ENCODE measurements at regions not wholly inside any gene's neighbourhood (a gene's known extent, or its start where the extent isn't known, plus 50 kb on each side); places are given as distances from the start of the nearest gene placed in this dataset.
"Not testable (repeated sequence)": the region's sequence is repeated elsewhere in the genome, so short reads cannot be mapped to it uniquely, and the experiment has no call there.

- Mint-ChIP-seq H3K4me3 (ENCODE audit: unreplicated experiment) (no peak overlapping the region), H3K36me3 (ENCODE audit: low read depth, unreplicated experiment) (no peaks in the 10 kb centered on the region), H3K4me1 (ENCODE audit: unreplicated experiment) (no peaks in the 10 kb centered on the region), H3K9me3 (ENCODE audit: unreplicated experiment) (no peaks in the 10 kb centered on the region), H3K27ac (ENCODE audit: unreplicated experiment) (no peak overlapping the region), H3K27me3 (ENCODE audit: unreplicated experiment) (no peaks in the 10 kb centered on the region)
- TF ChIP-seq CTCF (IDR thresholded peaks at IDR 0.05; ENCODE audit: unreplicated experiment): no peak
- DNase-seq (ENCODE audit: low spot score): no peak
These were observed 300.7 kb downstream of the SEC16B start for GRCh38 chr1:177669161-177669560.

- TF ChIP-seq CTCF (IDR thresholded peaks at IDR 0.05; ENCODE audit: unreplicated experiment): no peak
- DNase-seq (ENCODE audit: low spot score): no peak
- no peak overlapping the region for H3K27ac Mint-ChIP-seq (ENCODE audit: unreplicated experiment)
- H3K27me3 Mint-ChIP-seq (ENCODE audit: unreplicated experiment): no peaks in the 10 kb centered on the region
- no peak overlapping the region for H3K4me3 Mint-ChIP-seq (ENCODE audit: unreplicated experiment)
- no peaks in the 10 kb centered on the region for H3K36me3 Mint-ChIP-seq (ENCODE audit: low read depth, unreplicated experiment)
- no peaks in the 10 kb centered on the region for H3K4me1 Mint-ChIP-seq (ENCODE audit: unreplicated experiment)
- no peaks in the 10 kb centered on the region for H3K9me3 Mint-ChIP-seq (ENCODE audit: unreplicated experiment)
These were observed 303.9 kb downstream of the SEC16B start for GRCh38 chr1:177665935-177666334.

GRCh38 chr1:177664742-177665141 is 305.1 kb downstream of the SEC16B start:
- H3K4me3 Mint-ChIP-seq (ENCODE audit: unreplicated experiment); DNase-seq (ENCODE audit: low spot score); H3K27me3 Mint-ChIP-seq (ENCODE audit: unreplicated experiment); H3K36me3 Mint-ChIP-seq (ENCODE audit: low read depth, unreplicated experiment); H3K27ac Mint-ChIP-seq (ENCODE audit: unreplicated experiment); H3K9me3 Mint-ChIP-seq (ENCODE audit: unreplicated experiment); H3K4me1 Mint-ChIP-seq (ENCODE audit: unreplicated experiment): not testable (repeated sequence)

- no peak overlapping the region for H3K4me3 Mint-ChIP-seq (ENCODE audit: unreplicated experiment)
- H3K36me3 Mint-ChIP-seq (ENCODE audit: low read depth, unreplicated experiment): no peaks in the 10 kb centered on the region
- peaks cover 4% of the 10 kb centered on the region for H3K4me1 Mint-ChIP-seq (ENCODE audit: unreplicated experiment)
- no peak for DNase-seq (ENCODE audit: low spot score)
- H3K27me3 Mint-ChIP-seq (ENCODE audit: unreplicated experiment): no peaks in the 10 kb centered on the region
- no peaks in the 10 kb centered on the region for H3K9me3 Mint-ChIP-seq (ENCODE audit: unreplicated experiment)
- no peak for TF ChIP-seq CTCF (IDR thresholded peaks at IDR 0.05; ENCODE audit: unreplicated experiment)
- no peak overlapping the region for H3K27ac Mint-ChIP-seq (ENCODE audit: unreplicated experiment)
These were observed 309.7 kb downstream of the SEC16B start for GRCh38 chr1:177660188-177660587.

- DNase-seq (ENCODE audit: low spot score): no peak
- Mint-ChIP-seq H3K4me1 (ENCODE audit: unreplicated experiment) (peaks cover 4% of the 10 kb centered on the region), H3K36me3 (ENCODE audit: low read depth, unreplicated experiment) (no peaks in the 10 kb centered on the region), H3K4me3 (ENCODE audit: unreplicated experiment) (no peak overlapping the region), H3K27ac (ENCODE audit: unreplicated experiment) (no peak overlapping the region), H3K9me3 (ENCODE audit: unreplicated experiment) (no peaks in the 10 kb centered on the region), H3K27me3 (ENCODE audit: unreplicated experiment) (no peaks in the 10 kb centered on the region)
- no peak for TF ChIP-seq CTCF (IDR thresholded peaks at IDR 0.05; ENCODE audit: unreplicated experiment)
These were observed 310.6 kb downstream of the SEC16B start for GRCh38 chr1:177659281-177659680.

- Mint-ChIP-seq H3K9me3 (ENCODE audit: unreplicated experiment) (no peaks in the 10 kb centered on the region), H3K4me1 (ENCODE audit: unreplicated experiment) (peaks cover 4% of the 10 kb centered on the region), H3K36me3 (ENCODE audit: low read depth, unreplicated experiment) (no peaks in the 10 kb centered on the region), H3K27me3 (ENCODE audit: unreplicated experiment) (no peaks in the 10 kb centered on the region), H3K27ac (ENCODE audit: unreplicated experiment) (no peak overlapping the region), H3K4me3 (ENCODE audit: unreplicated experiment) (no peak overlapping the region)
- no peak for DNase-seq (ENCODE audit: low spot score)
- no peak for TF ChIP-seq CTCF (IDR thresholded peaks at IDR 0.05; ENCODE audit: unreplicated experiment)
These were observed 313.3 kb downstream of the SEC16B start for GRCh38 chr1:177656598-177656997.
